ENCODE measurements at regions not wholly inside any gene's neighbourhood (a gene's known extent, or its start where the extent isn't known, plus 50 kb on each side); places are given as distances from the start of the nearest gene placed in this dataset.

DNA sequence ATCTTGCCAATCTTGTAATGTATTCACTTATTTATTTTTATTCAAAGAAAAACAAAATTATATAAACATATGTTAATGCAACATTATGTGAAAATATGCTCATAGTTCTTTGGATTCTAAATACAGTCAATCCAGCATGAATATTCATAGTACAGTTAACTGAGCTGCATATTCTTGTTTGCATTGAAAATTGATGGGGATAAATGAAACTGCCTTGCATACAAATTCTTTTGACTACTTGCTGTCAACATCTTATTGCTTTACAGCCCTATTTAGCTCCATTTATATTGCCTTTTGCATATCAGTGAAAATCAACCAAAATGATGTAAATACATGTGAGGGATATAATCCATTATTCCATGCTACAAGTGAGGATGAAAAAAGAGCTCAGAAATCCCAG lies 135.3 kb downstream of the CCER1 start:
- H3K9me3 ChIP-seq = no peaks in the 10 kb centered on the region
- H3K4me1 ChIP-seq = no peaks in the 10 kb centered on the region
- no peaks in the 10 kb centered on the region for H3K36me3 ChIP-seq
- no peak overlapping the region for H3K27ac ChIP-seq
- H3K27me3 ChIP-seq = no peaks in the 10 kb centered on the region
- no peak for TF ChIP-seq POLR2A (IDR thresholded peaks at IDR 0.05)
- TF ChIP-seq EP300 (IDR thresholded peaks at IDR 0.05) = no peak
- TF ChIP-seq, protein P1, sequence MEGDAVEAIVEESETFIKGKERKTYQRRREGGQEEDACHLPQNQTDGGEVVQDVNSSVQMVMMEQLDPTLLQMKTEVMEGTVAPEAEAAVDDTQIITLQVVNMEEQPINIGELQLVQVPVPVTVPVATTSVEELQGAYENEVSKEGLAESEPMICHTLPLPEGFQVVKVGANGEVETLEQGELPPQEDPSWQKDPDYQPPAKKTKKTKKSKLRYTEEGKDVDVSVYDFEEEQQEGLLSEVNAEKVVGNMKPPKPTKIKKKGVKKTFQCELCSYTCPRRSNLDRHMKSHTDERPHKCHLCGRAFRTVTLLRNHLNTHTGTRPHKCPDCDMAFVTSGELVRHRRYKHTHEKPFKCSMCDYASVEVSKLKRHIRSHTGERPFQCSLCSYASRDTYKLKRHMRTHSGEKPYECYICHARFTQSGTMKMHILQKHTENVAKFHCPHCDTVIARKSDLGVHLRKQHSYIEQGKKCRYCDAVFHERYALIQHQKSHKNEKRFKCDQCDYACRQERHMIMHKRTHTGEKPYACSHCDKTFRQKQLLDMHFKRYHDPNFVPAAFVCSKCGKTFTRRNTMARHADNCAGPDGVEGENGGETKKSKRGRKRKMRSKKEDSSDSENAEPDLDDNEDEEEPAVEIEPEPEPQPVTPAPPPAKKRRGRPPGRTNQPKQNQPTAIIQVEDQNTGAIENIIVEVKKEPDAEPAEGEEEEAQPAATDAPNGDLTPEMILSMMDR (IDR thresholded peaks at IDR 0.05) = no peak
- no peak for TF ChIP-seq POLR2AphosphoS5 (IDR thresholded peaks at IDR 0.05)
- no peak for ATAC-seq
- H3K4me3 ChIP-seq = no peak overlapping the region

GRCh38 chr12:90816353-90817089 lies 138.5 kb downstream of the CCER1 start:
- no peak for ATAC-seq
- H3K27me3 ChIP-seq = no peaks in the 10 kb centered on the region
- H3K36me3 ChIP-seq = no peaks in the 10 kb centered on the region
- TF ChIP-seq, protein P1 (IDR thresholded peaks at IDR 0.05) = no peak
- no peak for TF ChIP-seq POLR2A (IDR thresholded peaks at IDR 0.05)
- no peak for TF ChIP-seq POLR2AphosphoS5 (IDR thresholded peaks at IDR 0.05)
- TF ChIP-seq EP300 (IDR thresholded peaks at IDR 0.05) = no peak
- H3K4me1 ChIP-seq = no peaks in the 10 kb centered on the region
- no peaks in the 10 kb centered on the region for H3K9me3 ChIP-seq
- no peak overlapping the region for H3K27ac ChIP-seq
- H3K4me3 ChIP-seq = no peak overlapping the region
- 67 to 76% methylated on average over 3 of the region's 3 CpGs for WGBS, 2 donors (ENCODE audit: low coverage in 1 of 2)

DNA sequence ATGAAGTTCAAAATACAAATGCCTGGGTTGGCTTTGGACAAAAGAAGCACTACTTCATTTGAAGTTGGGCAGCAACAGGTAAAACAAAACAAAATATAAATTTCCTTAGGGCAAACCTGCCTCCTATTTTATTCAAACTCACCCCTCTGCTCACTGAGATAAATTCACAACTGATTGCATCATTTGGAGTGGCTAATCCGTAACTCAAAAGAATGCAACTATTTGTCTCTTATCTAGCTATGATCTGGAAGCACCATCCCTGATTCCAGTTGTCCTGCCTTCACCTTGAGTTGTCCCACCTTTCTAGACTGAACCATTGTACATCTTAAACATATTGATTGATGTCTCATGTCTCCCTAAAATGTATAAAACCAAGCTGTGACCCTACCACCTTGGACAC lies 145.0 kb downstream of the CCER1 start:
- Histone ChIP-seq H3K4me3 (no peak overlapping the region), H3K9me3 (no peaks in the 10 kb centered on the region), H3K4me1 (no peaks in the 10 kb centered on the region), H3K27ac (no peak overlapping the region), H3K27me3 (no peaks in the 10 kb centered on the region), H3K36me3 (no peaks in the 10 kb centered on the region)
- WGBS, 2 donors (ENCODE audit: low coverage in 1 of 2) = 54 to 90% methylated on average over 1 of the region's 1 CpG
- TF ChIP-seq POLR2A (IDR thresholded peaks at IDR 0.05) (no peak), POLR2AphosphoS5 (IDR thresholded peaks at IDR 0.05) (no peak), EP300 (IDR thresholded peaks at IDR 0.05) (no peak)
- TF ChIP-seq, protein P1 (IDR thresholded peaks at IDR 0.05) = no peak
- no peak for ATAC-seq

GRCh38 chr12:90808568-90808967 lies 146.4 kb downstream of the CCER1 start:
- no peak overlapping the region for H3K4me3 ChIP-seq
- 83 to 84% methylated on average over 3 of the region's 3 CpGs for WGBS, 2 donors (ENCODE audit: low coverage in 1 of 2)
- H3K9me3 ChIP-seq = no peaks in the 10 kb centered on the region
- no peak overlapping the region for H3K27ac ChIP-seq
- H3K36me3 ChIP-seq = no peaks in the 10 kb centered on the region
- no peak for ATAC-seq
- no peak for TF ChIP-seq POLR2A (IDR thresholded peaks at IDR 0.05)
- TF ChIP-seq POLR2AphosphoS5 (IDR thresholded peaks at IDR 0.05) = no peak
- H3K27me3 ChIP-seq = no peaks in the 10 kb centered on the region
- H3K4me1 ChIP-seq = no peaks in the 10 kb centered on the region

DNA sequence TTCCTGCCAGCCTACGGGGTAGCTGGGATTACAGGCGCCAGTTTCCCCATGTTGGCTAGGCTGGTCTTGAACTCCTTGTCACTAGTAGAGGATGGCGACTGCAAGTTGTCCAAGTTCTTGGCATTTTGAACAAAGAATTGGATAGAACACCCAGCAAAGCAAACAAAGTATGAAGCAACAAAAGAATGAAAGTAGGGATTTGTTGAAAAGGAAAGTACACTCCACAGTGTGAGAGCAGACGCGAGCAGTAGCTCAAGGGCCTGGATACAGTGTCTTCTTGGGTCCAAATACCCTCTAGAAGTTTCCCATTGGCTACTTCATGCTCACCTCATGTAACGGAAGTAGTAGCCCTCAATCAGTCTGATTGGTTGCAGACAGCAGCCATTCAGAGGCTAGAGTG lies 152.2 kb downstream of the CCER1 start:
- H3K4me1 ChIP-seq = no peaks in the 10 kb centered on the region
- ATAC-seq = no peak
- H3K27ac ChIP-seq = no peak overlapping the region
- WGBS, 2 donors (ENCODE audit: low coverage in 1 of 2) = 96 to 100% methylated on average over 3 of the region's 6 CpGs
- TF ChIP-seq EP300 (IDR thresholded peaks at IDR 0.05) (no peak), POLR2A (IDR thresholded peaks at IDR 0.05) (no peak), POLR2AphosphoS5 (IDR thresholded peaks at IDR 0.05) (no peak)
- TF ChIP-seq, protein P1 (IDR thresholded peaks at IDR 0.05) = no peak
- H3K4me3 ChIP-seq = no peak overlapping the region
- no peaks in the 10 kb centered on the region for H3K36me3 ChIP-seq
- no peaks in the 10 kb centered on the region for H3K27me3 ChIP-seq
- H3K9me3 ChIP-seq = no peaks in the 10 kb centered on the region

Measured in gastroesophageal sphincter (tissue), 4 donors.